Coronary artery (tissue), 2 donors: ENCODE measurements at regions not wholly inside any gene's neighbourhood (a gene's known extent, or its start where the extent isn't known, plus 50 kb on each side); places are given as distances from the start of the nearest gene placed in this dataset.
"Not testable (repeated sequence)": the region's sequence is repeated elsewhere in the genome, so short reads cannot be mapped to it uniquely, and the experiment has no call there.

Experiments used
- DNase-seq: peaks from one replicate; pipeline ENCODE4 v3.0.0-alpha.2; 2017; ENCODE audit warnings: low spot score
- H3K27ac ChIP-seq, 2 donors: fragments of 200-600 bp; sonication (generic); one replicate each; pipeline ENCODE4 v1.5.1; 2016 to 2019
- H3K4me3 ChIP-seq: fragments of 200-600 bp; sonication (generic); 2 replicates; pipeline ENCODE4 v1.5.1; 2016; ENCODE audit warnings: mild to moderate bottlenecking, moderate library complexity
- TF ChIP-seq, protein P1 (sequence below): fragments of 200-600 bp; sonication (generic); IDR thresholded peaks from one replicate; pipeline ENCODE4 v1.5.1; 2019; ENCODE audit warnings: antibody characterized with exemption

GRCh38 chr4:75168548-75168947 lies 235.6 kb downstream of the PARM1 start:
- no peak overlapping the region for H3K27ac ChIP-seq
- TF ChIP-seq, protein P1, sequence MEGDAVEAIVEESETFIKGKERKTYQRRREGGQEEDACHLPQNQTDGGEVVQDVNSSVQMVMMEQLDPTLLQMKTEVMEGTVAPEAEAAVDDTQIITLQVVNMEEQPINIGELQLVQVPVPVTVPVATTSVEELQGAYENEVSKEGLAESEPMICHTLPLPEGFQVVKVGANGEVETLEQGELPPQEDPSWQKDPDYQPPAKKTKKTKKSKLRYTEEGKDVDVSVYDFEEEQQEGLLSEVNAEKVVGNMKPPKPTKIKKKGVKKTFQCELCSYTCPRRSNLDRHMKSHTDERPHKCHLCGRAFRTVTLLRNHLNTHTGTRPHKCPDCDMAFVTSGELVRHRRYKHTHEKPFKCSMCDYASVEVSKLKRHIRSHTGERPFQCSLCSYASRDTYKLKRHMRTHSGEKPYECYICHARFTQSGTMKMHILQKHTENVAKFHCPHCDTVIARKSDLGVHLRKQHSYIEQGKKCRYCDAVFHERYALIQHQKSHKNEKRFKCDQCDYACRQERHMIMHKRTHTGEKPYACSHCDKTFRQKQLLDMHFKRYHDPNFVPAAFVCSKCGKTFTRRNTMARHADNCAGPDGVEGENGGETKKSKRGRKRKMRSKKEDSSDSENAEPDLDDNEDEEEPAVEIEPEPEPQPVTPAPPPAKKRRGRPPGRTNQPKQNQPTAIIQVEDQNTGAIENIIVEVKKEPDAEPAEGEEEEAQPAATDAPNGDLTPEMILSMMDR, result no peak
- no peak for DNase-seq
- H3K4me3 ChIP-seq, result no peak overlapping the region

DNA sequence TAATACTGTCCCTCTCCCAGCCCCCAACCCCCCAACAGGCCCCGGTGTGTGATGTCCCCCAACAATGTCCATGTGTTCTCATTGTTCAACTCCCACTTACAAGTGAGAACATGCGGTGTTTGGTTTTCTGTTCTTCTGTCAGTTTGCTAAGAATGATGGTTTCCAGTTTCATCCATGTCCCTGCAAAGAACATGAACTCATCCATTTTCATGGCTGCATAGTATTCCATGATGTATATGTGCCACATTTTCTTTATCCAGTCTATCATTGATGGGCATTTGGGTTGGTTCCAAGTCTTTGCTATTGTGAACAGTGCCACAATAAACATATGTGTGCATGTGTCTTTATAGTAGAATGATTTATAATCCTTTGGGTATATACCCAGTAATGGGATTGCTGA lies 232.2 kb downstream of the PARM1 start:
- DNase-seq, H3K27ac ChIP-seq, H3K4me3 ChIP-seq: not testable (repeated sequence)

DNA sequence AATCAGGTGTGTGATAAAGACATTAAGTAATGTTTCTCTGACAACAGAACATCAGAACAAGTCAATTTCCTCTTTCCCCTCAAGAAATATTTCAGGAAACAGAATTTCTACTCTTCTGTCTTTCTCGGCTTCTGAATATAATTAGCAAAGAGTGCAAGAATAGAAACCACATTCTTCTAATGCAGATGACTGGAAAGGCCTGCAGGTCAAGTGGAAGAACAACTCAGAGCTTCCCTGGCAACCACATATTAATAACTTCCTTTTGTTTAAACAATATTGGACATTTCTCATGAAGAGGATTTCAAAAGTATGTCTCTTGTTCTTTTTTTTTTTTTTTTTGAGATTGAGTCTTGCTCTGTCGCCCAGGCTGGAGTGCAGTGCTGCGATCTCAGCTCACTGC lies 225.5 kb downstream of the PARM1 start:
- TF ChIP-seq, protein P1, result no peak
- no peak for DNase-seq
- Histone ChIP-seq H3K27ac (no peak overlapping the region), H3K4me3 (no peak overlapping the region)

DNA sequence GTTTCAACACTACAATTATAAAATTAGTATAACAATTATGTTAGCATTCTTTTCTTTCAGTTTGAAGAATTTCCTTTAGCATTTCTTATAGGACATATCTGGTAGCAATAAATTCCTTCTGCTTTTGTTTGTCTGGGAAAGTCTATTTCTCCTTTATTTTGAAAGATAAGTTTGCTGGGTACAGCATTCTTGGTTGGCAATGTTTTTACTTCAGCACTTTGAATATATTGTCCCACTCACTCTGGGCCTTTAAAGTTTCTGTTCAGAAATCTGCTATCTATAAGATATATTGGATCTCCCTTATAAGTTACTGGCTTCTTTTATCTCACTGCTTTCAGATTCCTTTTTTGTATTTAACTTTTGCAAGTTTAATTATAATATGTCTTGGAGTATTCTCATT lies 222.1 kb downstream of the PARM1 start:
- DNase-seq, result no peak
- no peak overlapping the region for H3K27ac ChIP-seq
- no peak overlapping the region for H3K4me3 ChIP-seq
- TF ChIP-seq, protein P1, result no peak

- TF ChIP-seq, protein P1, result no peak
- H3K4me3 ChIP-seq, result no peak overlapping the region
- no peak for DNase-seq
- H3K27ac ChIP-seq, result no peak overlapping the region
Measured at GRCh38 chr4:75146223-75146622, 213.3 kb downstream of the PARM1 start.

GRCh38 chr4:75144475-75144874 lies 211.6 kb downstream of the PARM1 start:
- H3K4me3 ChIP-seq, result no peak overlapping the region
- TF ChIP-seq, protein P1, result no peak
- DNase-seq, result no peak
- no peak overlapping the region for H3K27ac ChIP-seq

GRCh38 chr4:75142850-75143249 lies 209.9 kb downstream of the PARM1 start:
- Histone ChIP-seq H3K27ac (peak overlapping the region; percentile 50 to 85), H3K4me3 (no peak overlapping the region)
- no peak for DNase-seq
- TF ChIP-seq, protein P1, result no peak

GRCh38 chr4:75142382-75142781 lies 209.5 kb downstream of the PARM1 start:
- TF ChIP-seq, protein P1, result no peak
- Histone ChIP-seq H3K27ac (peak overlapping the region; percentile 50 to 85), H3K4me3 (no peak overlapping the region)
- no peak for DNase-seq
